ENCODE measurements at regions not wholly inside any gene's neighbourhood (a gene's known extent, or its start where the extent isn't known, plus 50 kb on each side); places are given as distances from the start of the nearest gene placed in this dataset.
A peak's percentile ranks its signal among the peaks of the same experiment; 100 is the strongest.

GRCh38 chr1:117753232-117753631, 147.4 kb downstream of the TENT5C start:
- TF ChIP-seq, protein P1, sequence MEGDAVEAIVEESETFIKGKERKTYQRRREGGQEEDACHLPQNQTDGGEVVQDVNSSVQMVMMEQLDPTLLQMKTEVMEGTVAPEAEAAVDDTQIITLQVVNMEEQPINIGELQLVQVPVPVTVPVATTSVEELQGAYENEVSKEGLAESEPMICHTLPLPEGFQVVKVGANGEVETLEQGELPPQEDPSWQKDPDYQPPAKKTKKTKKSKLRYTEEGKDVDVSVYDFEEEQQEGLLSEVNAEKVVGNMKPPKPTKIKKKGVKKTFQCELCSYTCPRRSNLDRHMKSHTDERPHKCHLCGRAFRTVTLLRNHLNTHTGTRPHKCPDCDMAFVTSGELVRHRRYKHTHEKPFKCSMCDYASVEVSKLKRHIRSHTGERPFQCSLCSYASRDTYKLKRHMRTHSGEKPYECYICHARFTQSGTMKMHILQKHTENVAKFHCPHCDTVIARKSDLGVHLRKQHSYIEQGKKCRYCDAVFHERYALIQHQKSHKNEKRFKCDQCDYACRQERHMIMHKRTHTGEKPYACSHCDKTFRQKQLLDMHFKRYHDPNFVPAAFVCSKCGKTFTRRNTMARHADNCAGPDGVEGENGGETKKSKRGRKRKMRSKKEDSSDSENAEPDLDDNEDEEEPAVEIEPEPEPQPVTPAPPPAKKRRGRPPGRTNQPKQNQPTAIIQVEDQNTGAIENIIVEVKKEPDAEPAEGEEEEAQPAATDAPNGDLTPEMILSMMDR (IDR thresholded peaks at IDR 0.05; ENCODE audit: insufficient read depth, low read length), result no peak
- H3K4me3 ChIP-seq (ENCODE audit: low read depth, low read length), result no peak overlapping the region
- no peak for DNase-seq (ENCODE audit: low read depth)

DNA sequence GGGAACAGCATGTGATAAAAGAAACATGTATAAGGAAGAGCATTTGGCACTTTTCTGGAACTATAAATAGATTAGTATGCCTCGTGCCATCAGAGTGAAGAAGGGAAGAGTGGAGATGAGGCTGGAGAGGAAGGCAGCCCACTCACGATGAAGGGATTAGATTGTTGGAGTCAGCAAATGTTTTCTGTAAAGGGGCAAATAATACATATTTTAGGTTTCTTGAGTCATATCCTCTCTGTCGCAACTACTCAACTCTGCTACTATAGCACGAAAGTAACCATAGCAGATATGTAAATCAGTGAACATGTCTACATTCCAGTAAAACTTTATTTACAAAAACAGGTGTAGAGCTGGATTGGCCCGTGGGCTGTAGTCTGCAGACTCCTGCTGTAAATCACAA, 147.8 kb downstream of the TENT5C start:
- H3K4me3 ChIP-seq (ENCODE audit: low read depth, low read length), result peak overlapping the region; percentile 17
- DNase-seq (ENCODE audit: low read depth), result peak; percentile 79
- TF ChIP-seq, protein P1 (IDR thresholded peaks at IDR 0.05; ENCODE audit: insufficient read depth, low read length), result no peak

DNA sequence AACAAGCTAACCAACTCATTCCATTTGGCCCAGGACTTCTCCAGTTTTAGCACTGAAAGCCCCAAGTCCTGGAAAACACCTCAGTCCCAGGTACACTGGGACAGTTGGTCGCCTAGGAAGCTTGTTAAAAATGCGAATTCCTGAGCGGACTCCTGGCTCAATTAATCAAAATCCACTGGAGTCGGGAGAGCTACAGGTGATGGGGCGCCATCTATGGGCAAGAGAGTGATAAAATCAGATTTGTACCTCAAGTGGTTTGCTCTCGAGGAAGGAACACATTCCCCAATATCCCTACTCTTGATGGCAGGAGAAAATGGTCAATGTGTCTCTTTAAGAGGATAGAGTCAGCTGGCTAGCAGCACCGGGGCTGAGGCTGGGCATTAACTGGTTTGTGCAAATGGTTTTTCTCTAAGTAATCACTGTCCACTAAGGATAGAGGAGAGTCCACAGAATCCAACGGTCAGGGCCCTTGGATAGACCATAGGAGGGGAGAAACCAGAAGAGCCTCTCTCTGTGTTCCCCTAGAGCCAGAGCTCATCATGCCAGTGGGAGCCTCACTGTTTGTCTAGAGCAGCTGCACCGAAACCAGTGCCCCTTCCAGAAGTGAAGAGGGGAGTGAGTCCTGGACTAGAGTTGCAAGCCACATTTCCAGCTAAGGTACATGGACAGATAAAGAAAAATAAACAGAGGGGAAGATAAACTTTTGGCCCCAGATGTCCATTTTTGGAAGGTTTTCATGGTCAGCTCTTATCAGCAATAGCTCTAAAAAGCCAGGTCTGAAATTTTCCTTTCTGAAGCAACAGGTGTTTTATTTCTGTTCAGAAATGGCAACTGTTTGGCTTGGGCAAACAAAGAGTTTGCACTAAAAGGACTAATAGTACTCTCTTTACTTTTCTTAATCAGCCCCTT, 148.5 kb downstream of the TENT5C start:
- DNase-seq (ENCODE audit: low read depth), result peak; percentile 77
- TF ChIP-seq, protein P1 (IDR thresholded peaks at IDR 0.05; ENCODE audit: insufficient read depth, low read length), result peak; percentile 74
- H3K4me3 ChIP-seq (ENCODE audit: low read depth, low read length), result peak overlapping the region; percentile 17

- peak; percentile 76 for DNase-seq (ENCODE audit: low read depth)
- H3K4me3 ChIP-seq (ENCODE audit: low read depth, low read length), result no peak overlapping the region
- TF ChIP-seq, protein P1 (IDR thresholded peaks at IDR 0.05; ENCODE audit: insufficient read depth, low read length), result no peak
Measured at GRCh38 chr1:117757668-117758067, 151.8 kb downstream of the TENT5C start.

- TF ChIP-seq, protein P1 (IDR thresholded peaks at IDR 0.05; ENCODE audit: insufficient read depth, low read length), result peak; percentile 80
- peak; percentile 87 for DNase-seq (ENCODE audit: low read depth)
- peak overlapping the region; percentile 66 for H3K4me3 ChIP-seq (ENCODE audit: low read depth, low read length)
Measured at GRCh38 chr1:117758444-117759316, 152.8 kb downstream of the TENT5C start.

DNA sequence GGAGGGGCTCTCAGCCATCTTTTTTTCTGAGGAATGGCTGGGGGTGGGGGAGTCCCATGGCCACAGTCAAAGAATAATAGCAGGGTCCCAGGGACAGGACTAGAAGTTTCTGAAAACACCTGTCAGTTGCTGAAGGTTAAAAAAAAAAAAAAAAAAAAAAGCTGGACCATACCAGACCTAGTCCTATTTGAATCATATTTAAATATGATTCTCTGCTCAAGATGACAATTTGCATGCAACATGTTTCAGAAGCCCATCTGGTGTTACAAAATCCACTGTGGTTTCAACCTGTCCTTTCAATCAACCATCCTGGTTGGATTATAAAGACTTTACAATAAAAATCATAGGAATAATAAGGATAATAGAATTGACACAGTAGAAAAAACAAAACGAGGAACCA, 153.7 kb downstream of the TENT5C start:
- TF ChIP-seq, protein P1 (IDR thresholded peaks at IDR 0.05; ENCODE audit: insufficient read depth, low read length), result no peak
- no peak for DNase-seq (ENCODE audit: low read depth)
- H3K4me3 ChIP-seq (ENCODE audit: low read depth, low read length), result no peak overlapping the region
